Hematopoietic multipotent progenitor cell (in vitro differentiated cells): ENCODE measurements at regions not wholly inside any gene's neighbourhood (a gene's known extent, or its start where the extent isn't known, plus 50 kb on each side); places are given as distances from the start of the nearest gene placed in this dataset.
"Not testable (repeated sequence)": the region's sequence is repeated elsewhere in the genome, so short reads cannot be mapped to it uniquely, and the experiment has no call there.

Source experiments
- DNase-seq, 3 donors: peaks; one replicate each; pipeline ENCODE4 v3.0.0-alpha.2; 2011 to 2015; ENCODE audit warnings: low read depth in 2 of 3, low spot score in 2 of 3

- DNase-seq, result no peak
Measured at GRCh38 chr10:33674986-33675599, 340.6 kb upstream of the NRP1 start.

- no peak for DNase-seq
Measured at GRCh38 chr10:33674491-33674890, 340.0 kb upstream of the NRP1 start.

DNA sequence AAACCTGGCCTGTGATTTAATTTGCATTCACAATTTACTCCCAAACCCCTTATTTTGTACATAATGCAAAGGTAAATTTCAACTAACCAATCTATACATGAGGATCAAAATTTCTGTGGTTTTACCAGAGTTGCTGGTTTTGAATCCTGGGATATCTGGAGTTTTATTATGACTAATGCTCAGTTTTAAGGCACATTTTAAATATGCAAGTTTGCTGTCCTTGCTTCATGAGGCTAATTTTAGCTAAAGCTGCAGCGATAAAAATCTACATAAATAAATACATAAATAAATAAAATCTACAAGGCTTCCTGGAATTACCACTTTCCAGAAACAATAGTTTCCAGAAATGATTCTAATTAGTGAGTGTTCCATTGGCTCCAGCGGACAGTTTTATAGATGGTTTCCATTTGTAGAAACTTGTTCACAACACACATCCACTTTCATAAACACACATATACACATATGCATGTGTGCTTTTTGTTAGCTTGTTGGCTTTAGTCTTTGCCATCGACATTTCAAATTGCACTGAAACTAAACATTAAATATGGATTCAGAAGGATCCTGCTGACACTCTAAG, 339.5 kb upstream of the NRP1 start:
- no peak for DNase-seq

DNA sequence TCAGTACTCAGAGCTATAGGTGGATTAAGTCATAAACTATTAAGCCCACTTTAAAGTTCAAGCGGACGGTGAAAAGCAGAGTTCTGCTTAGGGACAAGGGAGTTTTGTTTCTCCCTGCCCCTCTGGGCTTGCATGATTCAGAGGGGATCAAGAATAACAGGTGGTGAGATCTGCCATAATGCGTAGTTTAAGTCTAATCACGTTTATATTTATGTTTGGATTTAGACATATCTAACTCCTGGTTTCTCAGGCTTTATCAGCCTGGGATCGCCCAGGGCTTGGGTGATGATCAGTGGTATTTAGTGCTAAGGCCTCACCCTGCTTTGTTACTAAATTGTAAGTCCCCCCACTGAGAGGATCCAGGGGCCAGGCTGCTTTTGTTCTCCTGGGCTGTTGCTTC, 335.4 kb upstream of the NRP1 start:
- DNase-seq, result no peak

DNA sequence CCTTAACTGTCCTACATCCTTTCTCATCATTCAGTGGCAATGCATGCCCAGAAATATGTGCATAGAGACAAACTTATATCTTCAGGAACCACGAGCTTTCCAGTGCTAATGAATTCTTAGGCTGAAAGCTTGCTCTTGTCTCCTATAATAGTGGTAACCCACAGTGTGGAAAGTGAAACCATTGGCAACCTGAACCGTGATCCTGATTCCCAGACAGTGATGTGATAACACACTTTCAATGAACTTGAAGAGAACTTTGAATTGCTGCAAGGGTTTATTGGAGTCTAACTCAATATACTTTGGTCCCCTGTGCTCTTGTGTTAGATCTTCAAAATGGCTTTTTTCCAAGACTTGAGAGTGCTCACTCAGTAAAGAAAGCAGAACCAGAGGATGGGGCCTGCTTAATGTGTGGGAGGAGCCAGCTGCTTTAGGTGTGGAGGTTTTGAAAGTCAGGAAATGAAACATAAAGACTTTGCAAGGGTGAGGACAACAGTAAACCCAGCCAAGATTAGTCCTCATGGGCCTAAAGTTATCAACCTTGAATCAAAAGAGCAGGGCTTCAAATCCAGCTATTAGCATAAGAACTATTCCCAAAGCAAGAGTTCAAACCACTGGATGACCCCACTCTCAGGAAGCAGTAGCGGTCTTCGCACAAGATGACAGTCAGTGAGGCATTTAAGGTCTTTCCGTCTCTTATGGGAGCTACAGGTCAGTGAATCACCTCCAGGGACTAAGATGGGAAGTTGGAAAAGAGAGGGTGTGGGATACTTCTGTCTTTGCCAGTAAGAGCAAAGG, 332.4 kb upstream of the NRP1 start:
- DNase-seq, result no peak

DNA sequence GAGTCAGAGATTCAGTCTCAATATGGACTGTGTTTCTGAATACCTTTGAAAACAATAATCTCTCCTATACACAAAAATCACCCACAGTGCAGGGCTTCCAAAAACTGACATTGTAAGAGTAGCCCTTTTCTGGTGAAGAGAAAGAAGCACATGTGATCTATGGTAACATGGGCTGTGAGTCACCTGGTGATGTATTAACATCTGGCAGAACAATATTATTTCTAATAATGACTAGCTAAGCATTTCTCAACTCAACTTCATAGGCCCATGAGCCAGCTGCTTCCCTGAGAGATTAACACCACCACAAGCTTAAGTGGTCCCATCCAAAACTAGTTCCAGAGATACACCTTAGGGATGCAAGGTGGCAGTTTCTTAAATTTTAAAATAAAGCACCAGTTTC, 331.0 kb upstream of the NRP1 start:
- DNase-seq, result no peak

DNA sequence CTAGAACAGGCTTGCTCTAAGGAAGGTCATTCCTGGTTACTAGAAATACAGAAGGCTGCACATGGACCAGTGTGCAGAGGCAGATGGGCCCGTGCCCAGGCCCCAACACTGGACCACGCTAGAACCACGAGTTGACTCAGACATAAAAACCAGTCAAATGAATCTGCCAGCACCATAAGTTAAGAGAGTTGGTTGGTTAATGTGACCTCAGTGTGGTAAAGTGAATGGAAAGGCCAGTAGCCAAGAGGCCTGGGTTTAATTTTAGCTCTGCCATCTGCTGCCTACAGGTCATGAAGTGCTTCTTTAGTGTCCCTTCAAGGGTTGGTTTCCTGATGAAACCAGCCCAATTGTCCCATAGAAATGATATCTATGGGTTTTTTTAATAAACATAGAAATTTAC, 329.6 kb upstream of the NRP1 start:
- no peak for DNase-seq

DNA sequence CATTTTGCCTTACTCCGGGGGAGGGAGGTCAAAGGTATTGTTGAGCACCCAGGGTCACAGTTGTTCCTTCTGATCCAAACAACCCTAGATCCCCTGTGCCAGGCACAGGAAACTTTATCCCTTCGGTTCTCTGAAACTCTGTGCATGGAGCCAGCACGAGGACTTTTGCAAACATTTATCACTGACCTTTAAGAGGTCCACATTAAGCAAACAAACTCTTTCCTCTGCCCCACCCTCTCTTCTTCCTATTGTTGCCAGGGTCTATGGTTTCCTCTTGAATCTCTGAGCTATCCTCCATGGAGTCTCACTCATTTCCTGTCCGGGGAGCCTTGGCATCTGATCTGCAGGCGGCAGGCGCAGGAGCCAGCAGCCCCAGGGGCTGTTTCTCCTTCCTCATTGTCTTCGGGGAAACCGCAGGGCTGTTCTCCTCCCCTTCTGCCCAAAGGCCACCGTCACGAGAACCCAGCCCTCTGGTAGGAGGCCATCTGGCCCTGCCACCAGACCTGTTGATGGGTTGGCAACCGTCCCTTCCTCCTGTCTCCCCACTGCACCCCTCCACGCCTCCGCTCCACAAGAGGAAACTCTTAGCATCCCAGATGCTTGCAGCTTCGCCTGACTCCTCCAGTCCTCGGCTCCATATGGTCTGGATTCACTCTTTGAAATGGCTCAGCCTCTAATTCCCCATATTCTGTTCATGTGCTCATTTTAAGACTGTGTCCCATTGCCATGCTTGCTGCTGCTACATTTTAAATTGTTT, 327.3 kb upstream of the NRP1 start:
- peak in 2 of 3 donors; percentile 54 to 64 for DNase-seq

- no peak for DNase-seq
Measured at GRCh38 chr10:33660329-33660728, 325.9 kb upstream of the NRP1 start.

GRCh38 chr10:33657913-33658312, 323.4 kb upstream of the NRP1 start:
- DNase-seq, result no peak

GRCh38 chr10:33657154-33657908, 322.9 kb upstream of the NRP1 start:
- no peak for DNase-seq

DNA sequence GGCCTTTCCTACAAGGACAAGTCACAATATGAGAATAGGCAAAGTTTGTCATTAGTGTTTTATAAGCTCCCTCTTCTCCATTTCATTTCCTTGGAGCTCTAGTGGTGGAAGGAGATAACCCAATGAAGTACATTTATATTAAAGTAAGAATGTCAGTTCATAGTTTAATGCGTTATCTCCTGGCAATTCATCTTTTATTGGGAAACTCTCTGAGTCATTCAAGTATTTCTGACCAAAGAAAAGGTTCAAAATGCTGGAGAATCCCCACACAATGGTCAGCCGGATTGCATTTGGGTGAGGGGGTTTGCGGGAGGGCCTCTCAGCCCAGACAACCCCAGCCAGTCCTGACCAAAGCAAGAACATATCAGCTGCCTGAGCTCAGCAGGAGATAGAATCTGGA, 321.5 kb upstream of the NRP1 start:
- no peak for DNase-seq

DNA sequence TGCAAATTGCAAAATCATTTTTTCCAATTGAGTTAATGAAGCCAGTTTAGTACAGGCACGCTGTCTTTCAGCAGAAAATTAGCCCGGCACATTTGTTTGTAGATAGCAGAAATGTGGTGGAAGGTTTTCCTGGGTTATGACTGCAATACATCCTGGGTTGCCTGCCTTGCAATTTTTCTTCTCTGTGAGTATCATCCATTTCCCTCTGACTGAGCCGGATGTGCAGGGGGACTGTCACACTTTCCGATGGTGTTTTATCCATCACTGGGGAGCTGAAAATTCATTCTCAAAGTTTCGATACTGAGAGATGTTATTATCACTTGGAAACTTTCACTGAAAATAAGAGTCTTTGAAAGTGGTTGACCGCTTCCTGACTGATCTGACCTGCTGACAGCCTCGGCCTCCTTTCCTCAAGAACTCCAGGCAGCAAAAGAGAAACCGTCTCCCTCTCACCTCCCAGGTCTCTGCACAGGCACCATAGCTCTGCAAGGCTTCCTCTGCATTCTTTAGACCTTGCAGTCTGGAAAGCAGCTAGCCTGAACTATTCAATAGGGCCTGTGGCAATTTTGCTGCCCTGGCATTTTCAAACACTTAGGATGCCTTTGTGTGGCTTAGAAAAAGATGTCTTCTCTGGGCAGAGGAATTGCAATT, 320.8 kb upstream of the NRP1 start:
- no peak for DNase-seq

- peak in 2 of 3 donors; percentile 5 to 8 for DNase-seq
Measured at GRCh38 chr10:33653584-33654367, 319.3 kb upstream of the NRP1 start.

GRCh38 chr10:33652870-33653269, 318.4 kb upstream of the NRP1 start:
- no peak for DNase-seq

- not testable (repeated sequence) for DNase-seq
Measured at GRCh38 chr10:33650131-33650530, 315.7 kb upstream of the NRP1 start.

- no peak for DNase-seq
Measured at GRCh38 chr10:33643042-33643441, 308.6 kb upstream of the NRP1 start.

DNA sequence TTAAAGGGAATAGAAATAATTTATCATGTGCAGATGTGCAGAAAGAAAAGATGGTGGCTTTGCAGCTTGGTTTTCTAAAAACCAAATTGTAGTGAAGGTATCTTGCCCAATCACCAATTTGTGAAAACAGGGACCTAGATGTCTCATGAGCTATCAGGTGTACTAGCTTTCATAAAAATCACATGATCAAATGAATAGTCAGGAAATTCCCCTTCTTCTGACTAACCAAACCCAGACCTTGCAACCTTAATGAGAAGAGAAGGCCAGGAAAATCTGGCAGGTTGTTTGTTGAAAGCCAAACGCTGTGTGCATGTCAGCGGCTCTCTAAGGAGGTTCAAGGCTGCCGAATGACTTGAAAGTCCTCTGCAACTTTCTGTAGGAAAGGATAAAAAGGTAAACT, 304.4 kb upstream of the NRP1 start:
- DNase-seq, result no peak

GRCh38 chr10:33638374-33638773, 303.9 kb upstream of the NRP1 start:
- DNase-seq, result no peak
